Suprapubic skin (tissue), 4 donors: ENCODE measurements at regions not wholly inside any gene's neighbourhood (a gene's known extent, or its start where the extent isn't known, plus 50 kb on each side); places are given as distances from the start of the nearest gene placed in this dataset.

Experiments
- DNase-seq, 2 donors: peaks; one replicate each; pipeline ENCODE4 v3.0.0-alpha.2; 2019; ENCODE audit warnings: low spot score in 2 of 2
- H3K27ac ChIP-seq: fragments of 200-600 bp; sonication (generic); one replicate; pipeline ENCODE4 v1.5.1; 2019
- H3K27me3 ChIP-seq: fragments of 200-600 bp; sonication (generic); one replicate; pipeline ENCODE4 v1.5.1; 2019
- H3K36me3 ChIP-seq: fragments of 200-600 bp; sonication (generic); one replicate; pipeline ENCODE4 v1.5.1; 2019
- H3K4me1 ChIP-seq: fragments of 200-600 bp; sonication (generic); one replicate; pipeline ENCODE4 v1.5.1; 2019
- H3K4me3 ChIP-seq: fragments of 200-600 bp; sonication (generic); one replicate; pipeline ENCODE4 v1.5.1; 2019; ENCODE audit warnings: mild to moderate bottlenecking
- H3K9me3 ChIP-seq: fragments of 200-600 bp; sonication (generic); one replicate; pipeline ENCODE4 v1.5.1; 2019
- EP300 ChIP-seq: sonication (generic); formaldehyde crosslinking; IDR thresholded peaks from one replicate; pipeline ENCODE4 v1.6.1; 2017; ENCODE audit warnings: antibody characterized with exemption
- POLR2A ChIP-seq, 2 donors: fragments of 450-650 bp; IDR thresholded peaks; one replicate each; pipeline ENCODE4 v1.6.1; 2017; ENCODE audit warnings: antibody characterized with exemption in 2 of 2, mild to moderate bottlenecking in 2 of 2, moderate library complexity in 2 of 2
- POLR2AphosphoS5 ChIP-seq, 3 donors: sonication (generic); formaldehyde crosslinking; IDR thresholded peaks; one replicate each; pipeline ENCODE4 v1.6.1; 2017; ENCODE audit warnings: antibody characterized with exemption in 3 of 3
- WGBS: methylation state at CpG from one replicate; pipeline ENCODE4 v1.1.5; 2018; 5-methylcytosine and 5-hydroxymethylcytosine counted together
- TF ChIP-seq, protein P1 (sequence below), 2 donors: fragments of 200-600 bp in 1 of 2; fragments of 450-650 bp in 1 of 2; sonication (generic) in 1 of 2; IDR thresholded peaks; one replicate each; pipeline ENCODE4 v1.5.1; 2016 to 2019; ENCODE audit warnings: antibody characterized with exemption in 2 of 2, mild to moderate bottlenecking in 1 of 2, moderate library complexity in 1 of 2

DNA sequence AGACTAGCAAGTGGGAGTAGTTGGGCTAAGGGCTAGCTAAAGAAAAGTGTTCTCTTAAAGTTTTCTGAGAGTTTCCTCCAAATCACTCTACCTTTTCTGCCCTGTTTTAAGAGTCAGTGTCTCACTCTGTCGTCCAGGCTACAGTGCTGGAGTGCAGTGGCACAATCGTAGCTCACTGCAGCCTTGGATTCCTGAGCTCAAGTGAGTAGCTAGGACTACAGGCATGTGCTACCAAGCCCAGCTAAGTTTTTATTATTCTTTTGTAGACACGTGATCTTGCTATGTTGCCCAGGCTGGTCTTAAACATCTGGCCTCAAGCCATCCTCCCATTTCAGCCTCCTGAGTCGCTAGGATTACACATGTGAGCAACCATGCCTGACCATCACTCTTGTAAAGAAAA lies 378.9 kb downstream of the CAAP1 start:
- H3K27me3 ChIP-seq: no peaks in the 10 kb centered on the region
- no peaks in the 10 kb centered on the region for H3K36me3 ChIP-seq
- no peak overlapping the region for H3K4me3 ChIP-seq
- TF ChIP-seq POLR2AphosphoS5 (IDR thresholded peaks at IDR 0.05) (no peak), POLR2A (IDR thresholded peaks at IDR 0.05) (no peak), EP300 (no peak)
- TF ChIP-seq, protein P1, sequence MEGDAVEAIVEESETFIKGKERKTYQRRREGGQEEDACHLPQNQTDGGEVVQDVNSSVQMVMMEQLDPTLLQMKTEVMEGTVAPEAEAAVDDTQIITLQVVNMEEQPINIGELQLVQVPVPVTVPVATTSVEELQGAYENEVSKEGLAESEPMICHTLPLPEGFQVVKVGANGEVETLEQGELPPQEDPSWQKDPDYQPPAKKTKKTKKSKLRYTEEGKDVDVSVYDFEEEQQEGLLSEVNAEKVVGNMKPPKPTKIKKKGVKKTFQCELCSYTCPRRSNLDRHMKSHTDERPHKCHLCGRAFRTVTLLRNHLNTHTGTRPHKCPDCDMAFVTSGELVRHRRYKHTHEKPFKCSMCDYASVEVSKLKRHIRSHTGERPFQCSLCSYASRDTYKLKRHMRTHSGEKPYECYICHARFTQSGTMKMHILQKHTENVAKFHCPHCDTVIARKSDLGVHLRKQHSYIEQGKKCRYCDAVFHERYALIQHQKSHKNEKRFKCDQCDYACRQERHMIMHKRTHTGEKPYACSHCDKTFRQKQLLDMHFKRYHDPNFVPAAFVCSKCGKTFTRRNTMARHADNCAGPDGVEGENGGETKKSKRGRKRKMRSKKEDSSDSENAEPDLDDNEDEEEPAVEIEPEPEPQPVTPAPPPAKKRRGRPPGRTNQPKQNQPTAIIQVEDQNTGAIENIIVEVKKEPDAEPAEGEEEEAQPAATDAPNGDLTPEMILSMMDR (IDR thresholded peaks at IDR 0.05): no peak
- 65% methylated on average over 4 of the region's 4 CpGs for WGBS
- H3K9me3 ChIP-seq: no peaks in the 10 kb centered on the region
- H3K4me1 ChIP-seq: no peaks in the 10 kb centered on the region
- no peak for DNase-seq
- H3K27ac ChIP-seq: no peak overlapping the region

DNA sequence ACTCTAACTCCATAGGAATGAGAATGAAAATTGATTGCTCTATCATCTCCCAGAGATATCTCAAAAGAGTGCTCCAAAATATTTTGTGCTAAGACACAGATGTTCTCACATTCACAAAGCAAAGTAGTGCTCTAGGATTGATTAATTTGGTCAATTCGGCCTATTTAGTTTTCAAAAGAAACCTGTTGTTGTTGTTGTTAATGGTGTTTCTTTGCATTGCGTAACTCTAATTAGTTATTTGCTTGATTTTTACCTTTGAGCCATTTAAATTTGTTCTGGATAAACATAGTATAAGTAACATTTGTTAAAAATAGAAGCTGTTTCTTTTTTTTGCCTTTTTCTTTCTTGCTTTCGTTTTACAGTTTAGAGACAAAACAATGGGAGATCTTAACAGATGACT lies 382.5 kb downstream of the CAAP1 start:
- WGBS: 80% methylated on average over 3 of the region's 3 CpGs

DNA sequence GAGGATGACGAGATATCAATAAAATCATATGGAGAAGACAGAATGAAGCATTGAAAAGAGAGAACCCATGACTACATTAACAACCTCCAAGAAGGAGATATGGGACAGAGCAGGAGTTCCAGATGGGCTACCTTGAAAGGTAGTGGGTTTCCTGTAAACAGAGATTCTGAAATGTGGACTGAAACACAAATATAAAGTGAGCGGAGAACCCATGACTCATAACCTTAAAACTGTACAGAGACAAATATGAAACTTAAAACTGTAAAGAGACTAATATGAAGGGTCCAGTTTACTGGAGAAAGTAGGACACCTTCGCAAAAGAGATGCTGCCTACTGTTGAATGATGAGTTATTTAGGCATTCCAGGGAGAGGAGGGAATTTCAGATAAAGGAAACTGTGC lies 383.7 kb downstream of the CAAP1 start:
- no peak overlapping the region for H3K4me3 ChIP-seq
- 93% methylated on average over 3 of the region's 3 CpGs for WGBS
- H3K27me3 ChIP-seq: no peaks in the 10 kb centered on the region
- no peak overlapping the region for H3K27ac ChIP-seq
- no peaks in the 10 kb centered on the region for H3K4me1 ChIP-seq
- no peak for DNase-seq
- H3K9me3 ChIP-seq: no peaks in the 10 kb centered on the region
- TF ChIP-seq, protein P1 (IDR thresholded peaks at IDR 0.05): no peak
- no peak for TF ChIP-seq EP300
- no peak for TF ChIP-seq POLR2AphosphoS5 (IDR thresholded peaks at IDR 0.05)
- no peak for TF ChIP-seq POLR2A (IDR thresholded peaks at IDR 0.05)
- H3K36me3 ChIP-seq: no peaks in the 10 kb centered on the region

More for the DNA sequence above, 382.5 kb downstream of the CAAP1 start:
- H3K27ac ChIP-seq: no peak overlapping the region
- no peak for TF ChIP-seq POLR2A (IDR thresholded peaks at IDR 0.05)
- no peak for TF ChIP-seq POLR2AphosphoS5 (IDR thresholded peaks at IDR 0.05)
- TF ChIP-seq, protein P1 (IDR thresholded peaks at IDR 0.05): no peak
- TF ChIP-seq EP300: no peak
- H3K4me3 ChIP-seq: no peak overlapping the region
- no peaks in the 10 kb centered on the region for H3K4me1 ChIP-seq
- H3K27me3 ChIP-seq: no peaks in the 10 kb centered on the region
- no peaks in the 10 kb centered on the region for H3K9me3 ChIP-seq
- DNase-seq: no peak
- no peaks in the 10 kb centered on the region for H3K36me3 ChIP-seq

DNA sequence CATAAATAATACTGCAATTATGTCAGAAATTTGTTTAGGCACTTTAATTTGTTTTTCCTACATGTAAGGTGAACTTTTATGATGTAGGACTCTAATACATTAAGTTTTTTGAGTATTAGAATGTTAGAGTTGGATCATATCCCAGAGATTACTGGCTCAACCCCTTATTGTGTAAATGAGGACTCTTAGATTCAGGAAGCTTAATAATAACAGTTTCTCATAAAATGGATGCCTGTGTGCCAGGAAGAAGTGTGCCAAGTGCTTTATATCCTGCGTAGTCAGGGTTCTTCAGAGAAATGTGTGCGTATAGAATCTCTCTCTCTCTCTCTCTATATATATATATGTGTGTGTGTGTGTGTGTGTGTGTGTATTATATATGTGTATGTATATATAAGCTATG lies 388.5 kb downstream of the CAAP1 start:
- no peaks in the 10 kb centered on the region for H3K36me3 ChIP-seq

DNA sequence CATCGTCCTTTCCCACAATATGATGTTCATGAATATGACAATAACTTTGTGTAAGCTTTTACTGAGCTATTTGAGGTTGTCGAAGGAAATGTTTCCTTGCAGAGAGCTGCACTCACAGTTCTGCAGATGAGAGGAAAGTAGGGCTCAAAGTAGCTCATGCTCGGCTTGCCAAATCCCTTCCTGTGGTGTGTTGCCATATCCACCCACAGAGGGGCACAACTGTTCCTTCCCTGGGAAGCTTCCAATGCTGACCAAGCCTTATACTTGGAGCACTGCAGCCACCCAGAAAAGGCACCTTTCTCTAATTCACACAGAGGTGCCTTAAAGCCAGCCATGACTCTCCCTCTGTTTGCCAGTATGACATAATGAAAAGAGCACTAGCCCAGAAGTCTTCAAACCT lies 390.3 kb downstream of the CAAP1 start:
- no peak for TF ChIP-seq POLR2AphosphoS5 (IDR thresholded peaks at IDR 0.05)
- TF ChIP-seq, protein P1 (IDR thresholded peaks at IDR 0.05): no peak
- no peak for TF ChIP-seq POLR2A (IDR thresholded peaks at IDR 0.05)
- Histone ChIP-seq H3K9me3 (no peaks in the 10 kb centered on the region), H3K4me1 (no peaks in the 10 kb centered on the region), H3K27me3 (no peaks in the 10 kb centered on the region), H3K36me3 (no peaks in the 10 kb centered on the region), H3K4me3 (no peak overlapping the region), H3K27ac (no peak overlapping the region)
- 70% methylated on average over 3 of the region's 3 CpGs for WGBS
- DNase-seq: no peak

More for the DNA sequence above, 388.5 kb downstream of the CAAP1 start:
- no peaks in the 10 kb centered on the region for H3K9me3 ChIP-seq
- no peaks in the 10 kb centered on the region for H3K27me3 ChIP-seq
- no peak overlapping the region for H3K4me3 ChIP-seq
- TF ChIP-seq EP300 (no peak), POLR2A (IDR thresholded peaks at IDR 0.05) (no peak), POLR2AphosphoS5 (IDR thresholded peaks at IDR 0.05) (no peak)
- TF ChIP-seq, protein P1 (IDR thresholded peaks at IDR 0.05): no peak
- WGBS: 24% methylated on average over 2 of the region's 2 CpGs
- no peaks in the 10 kb centered on the region for H3K4me1 ChIP-seq
- no peak for DNase-seq
- no peak overlapping the region for H3K27ac ChIP-seq
